Natural killer cell (primary cell): ENCODE measurements at regions not wholly inside any gene's neighbourhood (a gene's known extent, or its start where the extent isn't known, plus 50 kb on each side); places are given as distances from the start of the nearest gene placed in this dataset.

ENCODE experiments used
- ATAC-seq, 3 donors: fragments of 150-1000 bp in 2 of 3; fragments of 200-7000 bp in 1 of 3; cut with Tn5 transposase; 1 replicate in 1 of 3; 2 replicates in 2 of 3; pipeline ENCODE4 v1.10.0; 2021; ENCODE audit warnings: mild to moderate bottlenecking in 2 of 3, moderate library complexity in 2 of 3
- DNase-seq, 2 donors: peaks; one replicate each; pipeline versions ENCODE4 v3.0.0 to v3.0.0-alpha.2; 2013 to 2021; ENCODE audit warnings: mixed read lengths in 1 of 2
- H3K27ac ChIP-seq: one replicate; pipeline ENCODE4 v1.5.1; 2013; ENCODE audit warnings: mild to moderate bottlenecking, low read length
- H3K27me3 ChIP-seq: one replicate; pipeline ENCODE4 v1.6.1; 2013; ENCODE audit warnings: low read length; ENCODE audit not compliant: control insufficient read depth, insufficient read depth
- H3K36me3 ChIP-seq: one replicate; pipeline ENCODE4 v1.6.1; 2013; ENCODE audit warnings: low read length; ENCODE audit not compliant: control insufficient read depth, insufficient read depth
- H3K4me1 ChIP-seq: one replicate; pipeline ENCODE4 v1.6.1; 2013; ENCODE audit warnings: low read length; ENCODE audit not compliant: control insufficient read depth, insufficient read depth
- H3K4me3 ChIP-seq: one replicate; pipeline ENCODE4 v1.5.1; 2013; ENCODE audit warnings: low read length
- H3K9me3 ChIP-seq: one replicate; pipeline ENCODE4 v1.6.1; 2013; ENCODE audit warnings: low read length; ENCODE audit not compliant: control insufficient read depth, insufficient read depth
- H3K27ac Mint-ChIP-seq, 2 donors: one replicate each; pipeline ENCODE4 v1.8.0; 2022; ENCODE audit warnings: mild to moderate bottlenecking in 2 of 2, mixed read lengths in 2 of 2, moderate library complexity in 1 of 2
- H3K27me3 Mint-ChIP-seq, 2 donors: one replicate each; pipeline ENCODE4 v1.8.0; 2022; ENCODE audit warnings: low read depth in 2 of 2, mixed read lengths in 2 of 2
- H3K36me3 Mint-ChIP-seq: one replicate; pipeline ENCODE4 v1.8.0; 2022; ENCODE audit warnings: mixed read lengths
- H3K4me1 Mint-ChIP-seq, 2 donors: one replicate each; pipeline ENCODE4 v1.8.0; 2022; ENCODE audit warnings: mixed read lengths in 2 of 2
- H3K4me3 Mint-ChIP-seq: one replicate; pipeline ENCODE4 v1.8.0; 2022; ENCODE audit warnings: mild to moderate bottlenecking, moderate library complexity, mixed read lengths
- H3K9me3 Mint-ChIP-seq, 2 donors: one replicate each; pipeline ENCODE4 v1.8.0; 2022; ENCODE audit warnings: mixed read lengths in 2 of 2
- WGBS: methylation state at CpG from one replicate; pipeline ENCODE4 v1.1.7; 2013; ENCODE audit warnings: missing lambda C conversion rate; ENCODE audit not compliant: insufficient coverage; 5-methylcytosine and 5-hydroxymethylcytosine counted together
- intact Hi-C: fragments of 100-400 bp; cut with micrococcal nuclease; formaldehyde crosslinking; loops from one replicate; pipeline ENCODE4 v1.14.2; 2022
- TF ChIP-seq, protein P1 (sequence below): fragments of 200-600 bp; IDR thresholded peaks from one replicate; pipeline ENCODE4 v1.8.0; 2022; ENCODE audit warnings: antibody characterized with exemption

DNA sequence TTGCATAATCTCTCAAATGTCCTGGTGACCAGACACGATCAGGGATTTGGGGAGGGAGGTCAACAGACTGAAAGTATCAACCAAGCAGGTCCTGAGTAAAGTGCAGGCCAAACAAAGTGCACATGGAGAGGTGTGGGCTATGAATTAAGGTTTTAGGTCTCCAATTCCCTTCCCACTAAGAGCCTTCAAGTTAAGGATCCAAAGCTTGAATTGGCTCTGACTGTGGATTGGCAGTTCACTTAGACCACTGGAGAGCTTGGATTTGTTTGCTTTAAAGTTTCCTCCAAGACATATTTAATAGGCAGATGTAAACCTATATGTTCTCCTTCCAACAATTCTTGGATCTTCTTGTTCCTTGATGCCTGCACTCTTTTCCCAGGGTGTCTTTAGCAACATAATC is 129.6 kb upstream of the IGF1 start:
- no peaks in the 10 kb centered on the region for H3K36me3 Mint-ChIP-seq
- H3K4me1 Mint-ChIP-seq, result no peaks in the 10 kb centered on the region
- Histone ChIP-seq H3K9me3 (peaks cover 3% of the 10 kb centered on the region), H3K27me3 (no peaks in the 10 kb centered on the region), H3K27ac (no peak overlapping the region), H3K4me1 (no peaks in the 10 kb centered on the region), H3K4me3 (no peak overlapping the region), H3K36me3 (no peaks in the 10 kb centered on the region)
- intact Hi-C loops, result no loop called here
- DNase-seq, result no peak
- TF ChIP-seq, protein P1, sequence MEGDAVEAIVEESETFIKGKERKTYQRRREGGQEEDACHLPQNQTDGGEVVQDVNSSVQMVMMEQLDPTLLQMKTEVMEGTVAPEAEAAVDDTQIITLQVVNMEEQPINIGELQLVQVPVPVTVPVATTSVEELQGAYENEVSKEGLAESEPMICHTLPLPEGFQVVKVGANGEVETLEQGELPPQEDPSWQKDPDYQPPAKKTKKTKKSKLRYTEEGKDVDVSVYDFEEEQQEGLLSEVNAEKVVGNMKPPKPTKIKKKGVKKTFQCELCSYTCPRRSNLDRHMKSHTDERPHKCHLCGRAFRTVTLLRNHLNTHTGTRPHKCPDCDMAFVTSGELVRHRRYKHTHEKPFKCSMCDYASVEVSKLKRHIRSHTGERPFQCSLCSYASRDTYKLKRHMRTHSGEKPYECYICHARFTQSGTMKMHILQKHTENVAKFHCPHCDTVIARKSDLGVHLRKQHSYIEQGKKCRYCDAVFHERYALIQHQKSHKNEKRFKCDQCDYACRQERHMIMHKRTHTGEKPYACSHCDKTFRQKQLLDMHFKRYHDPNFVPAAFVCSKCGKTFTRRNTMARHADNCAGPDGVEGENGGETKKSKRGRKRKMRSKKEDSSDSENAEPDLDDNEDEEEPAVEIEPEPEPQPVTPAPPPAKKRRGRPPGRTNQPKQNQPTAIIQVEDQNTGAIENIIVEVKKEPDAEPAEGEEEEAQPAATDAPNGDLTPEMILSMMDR, result no peak
- peaks cover 7 to 12% of the 10 kb centered on the region in 2 donors for H3K9me3 Mint-ChIP-seq
- ATAC-seq, result no peak
- 88% methylated on average over 1 of the region's 1 CpG for WGBS
- H3K4me3 Mint-ChIP-seq, result no peak overlapping the region
- H3K27me3 Mint-ChIP-seq, result no peaks in the 10 kb centered on the region
- no peak overlapping the region for H3K27ac Mint-ChIP-seq

- Histone ChIP-seq H3K4me1 (no peaks in the 10 kb centered on the region), H3K36me3 (no peaks in the 10 kb centered on the region), H3K9me3 (no peaks in the 10 kb centered on the region), H3K27ac (no peak overlapping the region), H3K27me3 (no peaks in the 10 kb centered on the region), H3K4me3 (no peak overlapping the region)
- Mint-ChIP-seq H3K4me1 (no peaks in the 10 kb centered on the region), H3K4me3 (no peak overlapping the region), H3K36me3 (no peaks in the 10 kb centered on the region), H3K9me3 (peaks cover 10 to 12% of the 10 kb centered on the region in 2 donors), H3K27me3 (no peaks in the 10 kb centered on the region), H3K27ac (no peak overlapping the region)
- DNase-seq, result no peak
- no peak for ATAC-seq
- TF ChIP-seq, protein P1, result no peak
- intact Hi-C loops, result no loop called here
- WGBS, result 30% methylated on average over 2 of the region's 2 CpGs
These were observed 122.7 kb upstream of the IGF1 start for GRCh38 chr12:102603021-102603420.

DNA sequence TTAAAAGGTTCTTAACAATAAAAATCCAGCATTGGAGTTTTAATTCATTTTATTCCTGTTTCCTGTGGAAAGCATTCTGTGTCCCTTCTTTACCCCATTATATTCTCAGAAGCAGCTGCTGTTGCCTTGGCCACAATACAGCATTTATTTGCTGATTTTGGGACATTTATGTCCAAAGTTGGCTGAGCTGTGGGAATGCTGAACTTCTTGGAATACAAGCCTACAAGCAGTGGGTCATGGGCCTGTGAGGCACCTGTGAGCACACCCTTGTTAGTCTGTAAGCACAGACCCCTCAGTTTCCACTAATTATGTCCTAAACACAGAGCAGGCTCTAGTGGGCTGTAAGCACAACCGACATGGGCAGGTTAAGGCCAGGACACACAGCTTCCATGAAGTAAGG is 122.2 kb upstream of the IGF1 start:
- intact Hi-C loops, result no loop called here
- Histone ChIP-seq H3K36me3 (no peaks in the 10 kb centered on the region), H3K9me3 (no peaks in the 10 kb centered on the region), H3K4me1 (no peaks in the 10 kb centered on the region), H3K4me3 (no peak overlapping the region), H3K27ac (no peak overlapping the region), H3K27me3 (no peaks in the 10 kb centered on the region)
- Mint-ChIP-seq H3K27ac (no peak overlapping the region), H3K27me3 (no peaks in the 10 kb centered on the region), H3K9me3 (peaks cover 9% of the 10 kb centered on the region in 2 donors), H3K4me3 (no peak overlapping the region), H3K4me1 (no peaks in the 10 kb centered on the region), H3K36me3 (no peaks in the 10 kb centered on the region)
- TF ChIP-seq, protein P1, result no peak
- DNase-seq (no peak), ATAC-seq (no peak)
- WGBS, result 65% methylated on average over 1 of the region's 1 CpG

GRCh38 chr12:102601621-102602020 is 121.3 kb upstream of the IGF1 start:
- Mint-ChIP-seq H3K27me3 (no peaks in the 10 kb centered on the region), H3K4me1 (no peaks in the 10 kb centered on the region), H3K36me3 (no peaks in the 10 kb centered on the region), H3K9me3 (peaks cover 5 to 6% of the 10 kb centered on the region in 2 donors), H3K4me3 (no peak overlapping the region), H3K27ac (no peak overlapping the region)
- TF ChIP-seq, protein P1, result no peak
- intact Hi-C loops, result no loop called here
- DNase-seq (no peak), ATAC-seq (no peak)
- no peaks in the 10 kb centered on the region for H3K9me3 ChIP-seq
- no peaks in the 10 kb centered on the region for H3K36me3 ChIP-seq
- no peaks in the 10 kb centered on the region for H3K27me3 ChIP-seq
- 88% methylated on average over 5 of the region's 5 CpGs for WGBS
- H3K27ac ChIP-seq, result no peak overlapping the region
- no peaks in the 10 kb centered on the region for H3K4me1 ChIP-seq
- H3K4me3 ChIP-seq, result no peak overlapping the region
